ENCODE measurements at regions not wholly inside any gene's neighbourhood (a gene's known extent, or its start where the extent isn't known, plus 50 kb on each side); places are given as distances from the start of the nearest gene placed in this dataset.

DNA sequence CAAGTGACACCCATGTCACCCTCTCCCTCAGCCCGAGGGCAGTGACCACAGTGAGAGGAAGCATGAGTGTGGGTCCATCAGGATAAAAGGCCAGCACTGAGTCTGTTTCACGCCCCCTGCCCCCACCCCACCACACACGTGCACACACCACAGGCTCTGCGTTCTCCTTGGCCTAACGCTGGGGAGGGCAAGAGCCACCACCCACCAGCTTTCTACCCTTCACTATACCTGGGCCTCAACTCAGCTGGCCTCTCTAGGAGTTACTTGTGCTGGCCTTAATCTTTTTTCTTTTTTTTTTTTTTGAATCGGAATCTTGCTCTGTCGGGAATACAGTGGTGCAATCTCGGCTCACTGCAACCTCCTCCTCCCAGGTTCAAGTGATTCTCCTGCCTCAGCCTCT, 140.5 kb downstream of the ZFP36L2 start:
- Histone ChIP-seq H3K4me1 (peaks cover 33 to 65% of the 10 kb centered on the region in 2 donors), H3K9me3 (peaks cover 0 to 10% of the 10 kb centered on the region in 2 donors), H3K27me3 (no peaks in the 10 kb centered on the region), H3K4me3 (no peak overlapping the region), H3K27ac (peak overlapping the region; percentile 96 to 97), H3K36me3 (no peaks in the 10 kb centered on the region)
- intact Hi-C loops (cut with DNase I) = loop anchor here (1.0 to 2.0 kb wide), 4 partner anchors 11 to 141 kb away; partner anchors contain the start of gene ZFP36L2
- DNase-seq (ENCODE audit: low spot score in 2 of 2) = no peak
- TF ChIP-seq, protein P1, sequence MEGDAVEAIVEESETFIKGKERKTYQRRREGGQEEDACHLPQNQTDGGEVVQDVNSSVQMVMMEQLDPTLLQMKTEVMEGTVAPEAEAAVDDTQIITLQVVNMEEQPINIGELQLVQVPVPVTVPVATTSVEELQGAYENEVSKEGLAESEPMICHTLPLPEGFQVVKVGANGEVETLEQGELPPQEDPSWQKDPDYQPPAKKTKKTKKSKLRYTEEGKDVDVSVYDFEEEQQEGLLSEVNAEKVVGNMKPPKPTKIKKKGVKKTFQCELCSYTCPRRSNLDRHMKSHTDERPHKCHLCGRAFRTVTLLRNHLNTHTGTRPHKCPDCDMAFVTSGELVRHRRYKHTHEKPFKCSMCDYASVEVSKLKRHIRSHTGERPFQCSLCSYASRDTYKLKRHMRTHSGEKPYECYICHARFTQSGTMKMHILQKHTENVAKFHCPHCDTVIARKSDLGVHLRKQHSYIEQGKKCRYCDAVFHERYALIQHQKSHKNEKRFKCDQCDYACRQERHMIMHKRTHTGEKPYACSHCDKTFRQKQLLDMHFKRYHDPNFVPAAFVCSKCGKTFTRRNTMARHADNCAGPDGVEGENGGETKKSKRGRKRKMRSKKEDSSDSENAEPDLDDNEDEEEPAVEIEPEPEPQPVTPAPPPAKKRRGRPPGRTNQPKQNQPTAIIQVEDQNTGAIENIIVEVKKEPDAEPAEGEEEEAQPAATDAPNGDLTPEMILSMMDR (IDR thresholded peaks at IDR 0.05) = no peak

DNA sequence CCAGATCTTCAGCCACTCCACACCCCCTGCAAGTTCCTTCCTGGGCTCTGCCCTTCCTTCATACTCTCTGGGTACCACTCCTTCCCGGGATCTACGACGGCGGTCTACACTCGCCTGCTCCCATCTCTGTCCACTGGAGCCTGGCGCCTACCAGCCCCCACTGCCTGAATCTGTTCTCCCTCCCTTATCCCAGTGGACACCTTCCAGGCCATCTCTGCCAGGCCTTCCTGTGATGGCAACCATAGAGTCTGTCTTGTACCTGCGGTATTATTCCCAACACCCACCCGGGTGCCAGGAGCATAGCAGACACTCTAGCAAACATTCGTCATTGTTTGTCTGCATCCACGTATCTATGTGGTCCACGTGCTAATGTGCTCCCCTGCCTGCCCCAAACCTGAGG, 140.9 kb downstream of the ZFP36L2 start:
- H3K27me3 ChIP-seq = no peaks in the 10 kb centered on the region
- H3K36me3 ChIP-seq = no peaks in the 10 kb centered on the region
- no peak for DNase-seq (ENCODE audit: low spot score in 2 of 2)
- no peak overlapping the region for H3K4me3 ChIP-seq
- peaks cover 33 to 65% of the 10 kb centered on the region in 2 donors for H3K4me1 ChIP-seq
- H3K9me3 ChIP-seq = peaks cover 0 to 6% of the 10 kb centered on the region in 2 donors
- peak overlapping the region; percentile 96 to 97 for H3K27ac ChIP-seq
- intact Hi-C loops (cut with DNase I) = no loop called here
- TF ChIP-seq, protein P1 (IDR thresholded peaks at IDR 0.05) = no peak

DNA sequence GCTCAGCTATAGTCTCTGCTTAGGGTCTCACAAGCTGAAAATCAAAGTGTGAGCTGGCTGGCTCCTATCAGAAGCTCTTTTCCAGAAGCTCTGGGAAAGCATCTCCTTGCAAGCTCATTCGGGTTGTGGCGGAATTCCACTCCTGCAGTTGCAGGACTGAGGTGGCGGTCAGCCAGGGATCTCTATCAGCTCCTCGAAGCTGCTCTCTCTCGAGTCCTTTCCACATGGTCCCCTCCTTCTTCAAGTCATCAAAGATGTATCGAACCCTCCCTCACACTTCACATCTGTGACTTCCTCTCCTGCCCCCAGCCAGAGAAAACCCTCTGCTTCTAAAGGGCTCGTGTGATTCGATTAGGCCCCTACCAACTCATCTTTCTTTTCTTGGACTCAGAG, 141.7 kb downstream of the ZFP36L2 start:
- Histone ChIP-seq H3K4me1 (peaks cover 33 to 65% of the 10 kb centered on the region in 2 donors), H3K27ac (peak overlapping the region; percentile 96 to 97)
- intact Hi-C loops (cut with DNase I) = no loop called here

DNA sequence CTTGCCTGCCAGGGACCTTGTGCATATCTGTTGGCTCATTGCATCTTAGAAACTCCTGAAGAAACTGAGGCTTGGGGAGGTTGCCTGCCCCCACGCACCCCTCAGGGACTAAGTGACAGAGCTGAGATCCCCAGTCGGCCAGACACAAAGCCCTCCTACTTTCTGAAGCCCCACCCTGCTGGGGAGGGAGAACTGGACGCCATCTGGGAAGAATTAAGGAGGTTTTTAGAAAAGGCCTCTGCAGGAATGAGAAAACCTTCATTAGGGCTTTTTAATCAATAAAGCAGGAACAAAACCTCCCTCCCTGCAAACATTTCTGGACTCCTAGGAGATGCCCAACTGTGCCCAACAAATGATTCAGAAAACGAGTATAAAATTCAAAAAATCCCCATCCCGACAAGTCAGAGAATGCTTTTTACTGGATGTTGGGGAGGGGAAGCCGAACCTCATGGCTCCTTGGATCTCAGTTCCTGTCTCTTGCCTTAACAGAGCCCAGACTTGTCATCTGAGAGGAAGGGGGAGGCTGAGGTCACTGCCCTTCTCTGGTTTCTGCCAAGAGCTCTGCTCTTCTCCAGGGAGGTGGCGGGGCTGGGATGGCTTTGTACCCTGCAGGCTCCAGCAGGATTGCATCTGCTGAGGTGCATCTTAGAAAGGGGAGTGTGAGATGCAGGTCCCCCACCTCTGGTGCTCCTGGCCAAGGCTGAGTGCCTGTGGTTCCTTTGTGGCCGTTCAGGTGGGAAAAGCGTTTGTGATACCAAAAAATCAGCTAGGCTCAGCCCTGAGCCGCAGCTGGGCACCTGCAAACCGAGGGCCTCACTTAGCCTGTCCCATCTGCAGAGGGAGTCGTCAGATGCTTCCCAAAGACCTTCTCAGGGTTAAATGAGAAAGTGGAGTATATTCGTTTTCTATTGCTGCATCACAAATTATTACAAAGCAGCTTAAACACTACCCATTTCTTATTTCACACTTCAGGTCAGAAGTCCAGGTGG, 142.4 kb downstream of the ZFP36L2 start:
- intact Hi-C loops (cut with DNase I) = no loop called here
- DNase-seq (ENCODE audit: low spot score in 2 of 2) = peak in 1 of 2 donors; percentile 85

More for the DNA sequence above, 141.7 kb downstream of the ZFP36L2 start:
- TF ChIP-seq, protein P1 (IDR thresholded peaks at IDR 0.05) = no peak
- DNase-seq (ENCODE audit: low spot score in 2 of 2) = no peak
- H3K9me3 ChIP-seq = no peaks in the 10 kb centered on the region
- no peaks in the 10 kb centered on the region for H3K36me3 ChIP-seq
- H3K27me3 ChIP-seq = no peaks in the 10 kb centered on the region
- H3K4me3 ChIP-seq = no peak overlapping the region

DNA sequence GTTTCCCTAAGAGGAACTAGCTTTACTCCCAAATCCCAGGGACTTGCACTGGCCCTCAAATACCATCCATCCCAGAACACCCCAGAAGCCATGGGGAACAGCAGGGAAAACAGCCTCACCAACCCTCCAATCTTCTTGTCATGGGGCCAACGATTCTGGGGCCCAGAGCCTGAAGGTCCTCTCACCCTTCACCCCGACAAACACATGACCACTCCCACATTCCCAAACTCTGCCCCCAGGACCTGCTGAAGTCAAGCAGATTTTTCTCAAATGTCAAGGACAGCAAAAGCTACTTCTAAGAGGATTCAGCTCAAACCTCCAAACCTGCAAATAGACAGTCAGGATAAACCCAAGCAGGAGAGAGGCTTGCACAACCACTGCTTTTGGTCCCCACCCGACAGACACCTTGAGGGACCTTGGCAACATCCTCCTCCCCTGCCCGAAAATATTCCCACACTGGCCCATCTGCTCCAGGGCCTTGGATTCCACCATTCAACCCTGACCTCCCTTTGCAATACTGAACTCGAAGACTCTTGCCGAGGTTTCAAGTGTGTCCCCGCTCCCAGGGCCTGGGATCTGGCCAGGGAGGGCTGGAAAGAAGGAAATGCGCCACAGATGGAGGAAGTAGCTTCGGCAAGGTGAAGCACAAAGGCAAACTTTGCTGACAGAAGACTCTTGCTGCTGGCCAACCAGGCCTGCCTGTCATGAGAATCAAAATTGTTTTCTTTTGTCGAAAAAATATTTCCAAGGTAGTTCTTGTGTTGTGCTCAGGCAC, 143.3 kb downstream of the ZFP36L2 start:
- DNase-seq (ENCODE audit: low spot score in 2 of 2) = no peak

More for the DNA sequence above, 142.4 kb downstream of the ZFP36L2 start:
- Histone ChIP-seq H3K27me3 (no peaks in the 10 kb centered on the region), H3K4me1 (peaks cover 33 to 65% of the 10 kb centered on the region in 2 donors), H3K36me3 (no peaks in the 10 kb centered on the region), H3K27ac (peak overlapping the region; percentile 96 to 97), H3K9me3 (no peaks in the 10 kb centered on the region), H3K4me3 (no peak overlapping the region)
- TF ChIP-seq, protein P1 (IDR thresholded peaks at IDR 0.05) = no peak

More for the DNA sequence above, 143.3 kb downstream of the ZFP36L2 start:
- Histone ChIP-seq H3K27ac (peak overlapping the region; percentile 96 to 97), H3K9me3 (no peaks in the 10 kb centered on the region), H3K27me3 (no peaks in the 10 kb centered on the region), H3K36me3 (no peaks in the 10 kb centered on the region), H3K4me3 (no peak overlapping the region), H3K4me1 (peaks cover 33 to 62% of the 10 kb centered on the region in 2 donors)
- intact Hi-C loops (cut with DNase I) = no loop called here
- TF ChIP-seq, protein P1 (IDR thresholded peaks at IDR 0.05) = no peak

Measured in ascending aorta (tissue), 2 donors.